ENCODE measurements at regions not wholly inside any gene's neighbourhood (a gene's known extent, or its start where the extent isn't known, plus 50 kb on each side); places are given as distances from the start of the nearest gene placed in this dataset.

DNA sequence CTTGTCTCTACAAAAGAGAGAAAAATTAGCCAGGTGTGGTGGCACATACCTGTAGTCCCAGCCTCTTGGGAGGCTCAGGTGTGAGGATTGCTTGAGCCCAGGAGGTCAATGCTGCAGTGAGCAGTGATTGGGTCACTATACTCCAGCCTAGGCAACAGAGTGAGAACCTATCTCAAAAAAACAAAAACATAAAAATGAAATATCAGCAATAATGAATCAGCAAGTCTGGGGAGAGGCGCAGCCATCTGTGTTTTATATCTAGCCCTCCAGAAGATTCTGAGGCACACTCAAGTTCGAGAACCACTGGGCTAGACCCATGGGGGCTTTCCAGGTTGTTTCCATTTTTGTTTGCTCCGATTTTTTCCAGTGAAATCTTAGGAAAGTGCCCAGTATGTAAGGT, 88.1 kb upstream of the BCL6 start:
- Histone ChIP-seq H3K4me3 (no peak overlapping the region), H3K4me1 (no peaks in the 10 kb centered on the region), H3K36me3 (no peaks in the 10 kb centered on the region), H3K27ac (no peak overlapping the region), H3K27me3 (ENCODE audit: low read depth) (no peaks in the 10 kb centered on the region), H3K9me3 (no peaks in the 10 kb centered on the region)
- no peak for ATAC-seq
- TF ChIP-seq, protein P1, sequence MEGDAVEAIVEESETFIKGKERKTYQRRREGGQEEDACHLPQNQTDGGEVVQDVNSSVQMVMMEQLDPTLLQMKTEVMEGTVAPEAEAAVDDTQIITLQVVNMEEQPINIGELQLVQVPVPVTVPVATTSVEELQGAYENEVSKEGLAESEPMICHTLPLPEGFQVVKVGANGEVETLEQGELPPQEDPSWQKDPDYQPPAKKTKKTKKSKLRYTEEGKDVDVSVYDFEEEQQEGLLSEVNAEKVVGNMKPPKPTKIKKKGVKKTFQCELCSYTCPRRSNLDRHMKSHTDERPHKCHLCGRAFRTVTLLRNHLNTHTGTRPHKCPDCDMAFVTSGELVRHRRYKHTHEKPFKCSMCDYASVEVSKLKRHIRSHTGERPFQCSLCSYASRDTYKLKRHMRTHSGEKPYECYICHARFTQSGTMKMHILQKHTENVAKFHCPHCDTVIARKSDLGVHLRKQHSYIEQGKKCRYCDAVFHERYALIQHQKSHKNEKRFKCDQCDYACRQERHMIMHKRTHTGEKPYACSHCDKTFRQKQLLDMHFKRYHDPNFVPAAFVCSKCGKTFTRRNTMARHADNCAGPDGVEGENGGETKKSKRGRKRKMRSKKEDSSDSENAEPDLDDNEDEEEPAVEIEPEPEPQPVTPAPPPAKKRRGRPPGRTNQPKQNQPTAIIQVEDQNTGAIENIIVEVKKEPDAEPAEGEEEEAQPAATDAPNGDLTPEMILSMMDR (IDR thresholded peaks at IDR 0.05), result no peak
- intact Hi-C loops (cut with DNase I), result no loop called here
- no peak for DNase-seq

DNA sequence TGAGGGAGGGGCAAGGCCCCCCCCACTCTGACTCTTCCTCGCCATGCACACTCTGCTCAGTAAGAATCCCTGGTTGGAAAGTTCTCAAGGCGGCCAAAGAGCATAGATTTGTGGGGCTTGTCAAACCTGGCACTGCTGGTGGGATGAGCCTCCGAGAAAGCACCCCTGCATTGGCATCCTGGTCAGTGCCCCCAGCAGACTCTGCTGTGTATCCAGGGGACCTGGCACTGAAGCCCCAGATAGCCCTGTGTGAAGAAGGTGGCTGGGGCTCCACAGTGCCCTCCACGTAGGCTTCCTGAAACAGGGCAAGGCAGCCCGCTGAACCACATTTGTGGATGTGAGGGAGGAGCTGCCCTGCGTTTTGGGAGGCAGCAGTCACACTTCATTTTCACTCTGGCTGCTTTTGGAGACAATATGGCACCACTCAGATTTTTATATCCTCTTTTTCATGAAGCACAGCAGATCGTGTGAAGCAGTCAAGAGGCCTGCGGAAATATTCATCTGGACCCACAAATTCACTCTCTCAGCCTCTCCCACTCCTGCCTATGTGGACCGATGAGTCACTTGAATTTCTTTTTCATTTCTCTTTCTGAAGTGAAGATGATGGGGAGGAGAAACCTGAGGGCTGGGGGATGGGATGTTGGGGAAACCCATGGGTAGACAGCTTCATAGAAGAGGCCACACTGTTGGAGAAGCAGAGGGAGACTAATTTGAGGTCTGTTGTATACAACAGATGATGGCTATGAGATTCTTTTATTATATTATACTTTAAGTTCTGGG, 88.7 kb upstream of the BCL6 start:
- no peak overlapping the region for H3K4me3 ChIP-seq
- no peaks in the 10 kb centered on the region for H3K27me3 ChIP-seq (ENCODE audit: low read depth)
- no peak for ATAC-seq
- TF ChIP-seq, protein P1 (IDR thresholded peaks at IDR 0.05), result no peak
- no peak for DNase-seq
- no peaks in the 10 kb centered on the region for H3K9me3 ChIP-seq
- intact Hi-C loops (cut with DNase I), result no loop called here
- no peaks in the 10 kb centered on the region for H3K36me3 ChIP-seq
- H3K27ac ChIP-seq, result no peak overlapping the region
- H3K4me1 ChIP-seq, result no peaks in the 10 kb centered on the region

DNA sequence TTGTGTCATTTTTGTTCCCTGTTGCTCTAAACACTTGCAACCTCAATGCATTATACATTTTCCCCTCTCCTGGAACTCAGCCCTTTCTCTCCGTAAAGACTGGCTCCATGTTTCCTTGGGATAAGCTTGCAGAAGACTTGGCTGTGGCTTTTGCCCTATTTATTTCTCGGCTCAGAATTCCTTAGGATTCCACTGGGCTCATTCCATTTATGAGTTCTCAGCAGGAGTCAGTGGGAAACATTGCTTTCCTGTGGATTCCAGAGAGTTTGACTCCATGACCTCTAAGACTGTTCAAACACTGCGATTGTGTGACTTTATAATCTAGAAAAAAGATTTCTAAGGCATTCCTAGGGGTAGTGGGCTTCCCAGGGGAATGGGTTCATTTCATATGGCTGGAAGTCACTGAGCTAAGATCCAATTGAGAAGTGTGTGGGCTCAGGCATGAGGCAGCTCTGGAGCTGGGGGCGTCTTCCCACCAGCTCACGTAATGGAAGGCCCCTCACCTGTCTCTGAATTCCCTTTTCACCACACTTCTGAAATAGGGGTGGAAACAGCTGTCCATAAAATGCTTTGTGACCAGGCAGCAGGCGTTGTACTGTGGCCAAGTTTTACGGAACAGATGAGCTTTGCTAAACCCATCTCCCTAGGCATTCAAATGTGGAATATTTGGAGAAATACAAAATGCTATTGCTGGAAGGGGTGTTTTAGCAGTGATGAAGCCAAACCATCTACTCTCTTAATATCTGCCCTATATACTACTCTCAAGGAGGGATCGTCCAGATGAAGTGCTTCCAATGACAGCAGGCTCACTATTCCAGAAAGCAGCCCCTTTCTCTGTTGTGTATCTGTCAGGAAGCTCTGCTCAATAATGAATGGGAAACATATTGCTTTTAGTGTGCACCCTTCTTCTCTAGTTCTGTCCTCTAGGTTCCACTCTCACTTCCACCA, 91.8 kb upstream of the BCL6 start:
- no peak overlapping the region for H3K4me3 ChIP-seq
- H3K4me1 ChIP-seq, result no peaks in the 10 kb centered on the region
- H3K9me3 ChIP-seq, result no peaks in the 10 kb centered on the region
- ATAC-seq, result no peak
- H3K36me3 ChIP-seq, result no peaks in the 10 kb centered on the region
- TF ChIP-seq, protein P1 (IDR thresholded peaks at IDR 0.05), result no peak
- H3K27me3 ChIP-seq (ENCODE audit: low read depth), result no peaks in the 10 kb centered on the region
- DNase-seq, result no peak
- intact Hi-C loops (cut with DNase I), result no loop called here
- H3K27ac ChIP-seq, result no peak overlapping the region

DNA sequence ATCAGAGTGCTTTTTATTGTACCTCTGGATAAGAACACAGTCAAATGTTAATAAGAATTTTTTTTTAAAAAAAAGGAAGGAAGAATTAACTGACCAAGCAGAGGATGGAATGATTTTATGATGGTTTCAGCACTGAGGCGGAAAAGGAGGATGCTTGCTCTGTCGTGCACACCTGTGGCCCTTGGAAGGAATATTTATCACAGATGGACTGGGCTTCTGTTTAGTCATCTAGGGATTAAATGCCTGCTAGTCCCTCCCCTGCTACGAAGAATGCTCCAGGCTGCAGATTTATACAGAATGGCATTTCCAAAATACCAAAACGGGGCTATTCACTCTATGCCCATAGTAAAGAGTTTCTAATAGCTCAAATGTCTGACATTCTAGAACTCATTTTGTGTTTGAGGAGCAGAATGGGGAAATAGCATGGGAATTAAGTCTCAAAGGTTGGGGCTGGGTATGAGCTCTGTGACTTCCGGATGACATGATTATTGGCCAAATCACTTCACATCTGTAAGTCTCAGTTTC, 92.8 kb upstream of the BCL6 start:
- no peak overlapping the region for H3K27ac ChIP-seq
- intact Hi-C loops (cut with DNase I), result no loop called here
- H3K9me3 ChIP-seq, result no peaks in the 10 kb centered on the region

DNA sequence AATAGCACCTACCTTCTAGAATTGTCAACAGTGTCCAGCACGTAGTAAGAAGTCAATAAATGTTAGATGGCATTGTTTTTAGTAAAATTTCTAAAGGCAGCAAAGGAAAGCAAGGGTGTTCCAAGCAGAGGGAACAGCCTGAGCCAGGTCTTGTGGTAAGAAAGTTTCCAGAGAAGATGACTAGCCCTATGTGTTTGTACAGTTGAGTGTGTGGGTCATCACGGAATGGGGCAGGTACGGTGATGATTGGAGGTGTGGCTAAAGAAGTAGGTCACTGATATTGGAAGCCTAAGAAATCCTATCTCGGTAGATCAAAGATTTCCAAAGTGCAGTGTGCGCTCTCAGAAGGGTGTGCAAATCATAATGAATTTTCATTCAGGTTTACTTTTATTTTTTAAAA, 94.2 kb upstream of the BCL6 start:
- DNase-seq (no peak), ATAC-seq (no peak)
- Histone ChIP-seq H3K4me1 (no peaks in the 10 kb centered on the region), H3K36me3 (no peaks in the 10 kb centered on the region), H3K27me3 (ENCODE audit: low read depth) (no peaks in the 10 kb centered on the region), H3K9me3 (no peaks in the 10 kb centered on the region), H3K27ac (no peak overlapping the region), H3K4me3 (no peak overlapping the region)
- TF ChIP-seq, protein P1 (IDR thresholded peaks at IDR 0.05), result no peak
- intact Hi-C loops (cut with DNase I), result no loop called here

More for the DNA sequence above, 92.8 kb upstream of the BCL6 start:
- Histone ChIP-seq H3K27me3 (ENCODE audit: low read depth) (no peaks in the 10 kb centered on the region), H3K4me1 (no peaks in the 10 kb centered on the region), H3K36me3 (no peaks in the 10 kb centered on the region), H3K4me3 (no peak overlapping the region)
- ATAC-seq (no peak), DNase-seq (no peak)
- TF ChIP-seq, protein P1 (IDR thresholded peaks at IDR 0.05), result no peak

Data from lower lobe of right lung (tissue), 2 donors.